ENCODE measurements at regions not wholly inside any gene's neighbourhood (a gene's known extent, or its start where the extent isn't known, plus 50 kb on each side); places are given as distances from the start of the nearest gene placed in this dataset.

DNA sequence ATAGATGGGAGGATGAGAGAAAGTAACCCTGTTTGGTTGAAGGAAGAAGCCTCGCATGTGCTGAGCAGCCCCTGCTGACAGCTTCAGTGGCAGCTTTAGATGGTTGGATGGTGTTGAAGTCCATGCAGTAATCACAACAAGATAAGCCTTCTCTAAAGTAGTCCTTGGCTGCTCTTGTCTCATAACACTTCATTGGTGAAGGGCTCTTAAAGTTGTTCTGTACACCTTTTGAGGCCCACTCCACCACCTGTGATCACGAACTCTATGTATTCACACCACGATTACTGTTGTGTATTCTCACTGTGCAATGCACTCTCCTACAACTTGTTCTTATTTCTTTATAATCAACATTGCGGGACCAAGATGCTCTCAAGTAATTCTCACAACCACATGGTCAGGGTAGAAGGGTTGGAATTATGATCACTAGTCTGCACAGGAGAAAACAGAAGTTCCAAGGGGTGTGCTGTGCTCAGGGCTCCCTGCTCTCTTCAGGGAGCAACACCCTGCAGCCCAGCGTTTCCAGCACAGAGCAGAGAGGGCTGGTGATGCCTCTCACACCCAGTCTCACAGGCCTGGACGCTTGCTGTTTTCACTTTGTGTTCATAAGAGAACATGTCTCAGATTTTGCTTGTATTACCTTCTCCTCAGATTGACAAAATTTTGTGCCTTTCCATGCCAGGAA lies 294.4 kb downstream of the SMOC2 start:
- no peak for DNase-seq

DNA sequence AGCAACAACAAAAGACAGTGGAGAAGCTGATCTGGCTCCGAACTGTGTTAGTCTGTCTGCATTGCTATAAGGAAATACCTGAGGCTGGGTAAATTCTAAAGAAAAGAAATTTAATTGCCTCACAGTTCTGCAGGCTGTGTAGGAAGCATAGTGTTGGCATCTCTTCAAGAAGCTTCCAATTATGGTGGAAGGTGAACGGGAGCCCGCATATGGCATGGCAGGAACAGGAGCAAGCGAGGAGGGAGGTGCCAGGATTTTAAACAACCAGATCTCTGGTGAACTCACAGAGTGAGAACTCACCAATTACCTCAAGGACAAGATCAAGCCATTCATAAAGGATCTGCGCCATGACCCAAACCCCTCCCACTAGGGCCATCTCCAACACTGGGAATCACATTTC lies 293.5 kb downstream of the SMOC2 start:
- no peak for DNase-seq

DNA sequence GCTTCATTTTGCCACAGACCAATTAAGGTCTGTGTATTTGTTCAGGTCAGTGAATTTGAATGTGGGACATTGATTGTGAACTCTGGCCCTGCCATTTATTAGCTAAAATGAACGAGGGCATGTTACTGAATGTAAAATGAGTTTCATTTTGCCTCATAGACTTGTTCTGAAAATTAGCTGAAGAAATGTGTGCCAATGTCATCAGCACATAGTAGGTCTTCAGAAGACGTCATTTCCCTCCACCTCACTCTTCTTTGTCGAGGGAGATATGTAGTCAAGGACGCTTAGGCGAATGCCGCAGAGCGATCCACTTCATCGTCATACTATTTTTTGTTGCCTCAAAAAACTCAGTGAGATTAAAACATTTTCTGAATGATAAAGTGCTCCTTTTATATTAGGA lies 291.7 kb downstream of the SMOC2 start:
- DNase-seq, result no peak

DNA sequence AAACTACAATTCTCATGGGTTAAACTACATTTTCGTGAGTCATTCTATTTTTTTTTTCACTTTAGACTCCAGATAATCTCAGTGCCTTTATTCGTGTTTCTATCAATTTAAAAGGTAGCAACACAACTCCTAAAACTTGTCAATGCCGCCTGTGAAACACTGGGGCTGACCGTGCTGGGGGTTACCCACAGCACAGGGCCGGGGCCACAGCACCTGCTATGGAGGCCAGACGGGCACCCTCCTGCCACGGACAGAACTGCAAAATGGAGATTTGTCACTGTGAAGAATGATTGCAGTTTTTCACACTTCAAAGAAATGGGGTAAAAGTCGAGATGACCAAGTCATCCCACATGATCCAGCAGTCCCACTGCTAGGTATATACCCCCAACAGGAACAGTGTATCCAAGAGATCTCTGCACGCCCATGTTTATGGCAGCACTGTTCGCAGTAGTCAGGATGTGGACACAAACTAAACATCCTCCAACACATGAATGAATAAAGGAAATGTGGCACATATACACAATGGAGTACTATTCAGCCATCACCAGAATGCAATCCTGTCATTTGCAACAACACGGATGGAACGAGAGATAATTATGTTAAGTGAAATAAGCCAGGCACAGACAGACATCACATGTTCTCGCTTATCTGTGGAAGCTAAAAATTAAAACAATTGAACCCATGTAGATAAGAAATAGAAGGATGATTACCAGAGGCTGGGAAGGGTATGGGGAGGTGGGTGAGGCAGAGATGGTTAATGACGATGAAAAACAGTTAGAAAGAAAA lies 290.1 kb downstream of the SMOC2 start:
- no peak for DNase-seq

DNA sequence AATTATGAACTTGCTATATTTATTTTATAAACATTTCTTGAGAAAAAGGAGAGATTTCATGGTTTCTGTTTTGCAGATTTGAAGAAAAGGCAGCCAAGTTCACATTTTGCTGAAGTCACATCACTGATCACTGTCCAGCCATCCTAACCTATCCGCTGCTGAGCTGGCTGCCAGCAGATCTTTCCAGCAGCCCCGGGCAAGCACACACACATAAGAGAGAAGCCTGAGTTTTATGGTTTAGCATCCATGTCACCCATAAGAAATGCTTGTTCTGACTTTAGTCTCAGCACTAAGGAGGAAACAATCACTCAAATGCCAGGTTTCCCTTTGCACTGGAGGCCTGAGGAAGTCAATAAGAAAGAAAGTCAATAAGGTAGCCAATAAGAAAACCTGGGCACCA lies 287.1 kb downstream of the SMOC2 start:
- DNase-seq, result no peak

DNA sequence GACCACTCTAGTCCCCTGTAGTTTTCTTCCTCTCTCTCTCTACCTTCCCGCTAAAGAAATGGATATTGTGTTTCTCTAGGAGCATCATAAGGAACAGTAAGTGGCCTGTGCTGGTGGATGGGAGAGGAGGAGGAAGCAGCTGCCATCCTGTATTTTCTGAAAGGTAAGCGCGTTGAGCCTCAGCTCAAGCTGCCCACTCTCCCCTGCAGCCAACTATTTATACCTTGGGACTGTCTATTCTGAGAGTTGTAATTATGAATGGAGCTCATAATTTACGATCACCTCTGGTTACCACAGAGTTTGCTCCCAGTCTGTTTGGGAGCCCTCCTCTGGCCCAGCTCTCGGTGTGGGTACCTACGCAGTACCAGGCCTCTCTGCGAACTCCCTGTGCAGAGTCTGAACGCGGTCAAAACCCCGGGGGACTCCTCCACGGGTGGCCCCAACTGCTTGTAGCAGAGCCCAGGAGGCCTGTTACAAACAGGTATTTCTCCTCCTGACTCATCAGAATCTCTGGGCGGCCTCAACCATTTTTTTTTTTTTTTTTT lies 285.4 kb downstream of the SMOC2 start:
- no peak for DNase-seq

DNA sequence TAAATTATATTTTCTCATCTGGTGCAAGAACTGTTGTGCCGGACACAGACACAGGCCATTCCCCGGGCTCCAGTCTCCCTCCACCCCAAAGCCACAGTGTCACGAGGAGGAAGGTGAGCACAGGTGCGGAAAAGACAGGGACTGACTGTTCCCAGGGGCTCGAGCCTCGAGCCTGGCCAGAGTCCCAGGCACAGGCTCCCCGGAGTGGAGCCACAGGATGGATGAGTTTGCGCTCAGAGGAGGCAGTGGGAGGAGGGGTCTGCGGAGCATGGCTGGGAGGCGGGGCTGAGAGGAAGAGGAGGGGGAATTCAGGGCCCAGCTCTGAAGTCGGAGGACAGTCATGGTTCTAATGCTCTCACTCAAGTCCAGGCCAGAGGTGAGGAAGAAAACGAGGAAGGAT lies 284.8 kb downstream of the SMOC2 start:
- DNase-seq, result no peak

DNA sequence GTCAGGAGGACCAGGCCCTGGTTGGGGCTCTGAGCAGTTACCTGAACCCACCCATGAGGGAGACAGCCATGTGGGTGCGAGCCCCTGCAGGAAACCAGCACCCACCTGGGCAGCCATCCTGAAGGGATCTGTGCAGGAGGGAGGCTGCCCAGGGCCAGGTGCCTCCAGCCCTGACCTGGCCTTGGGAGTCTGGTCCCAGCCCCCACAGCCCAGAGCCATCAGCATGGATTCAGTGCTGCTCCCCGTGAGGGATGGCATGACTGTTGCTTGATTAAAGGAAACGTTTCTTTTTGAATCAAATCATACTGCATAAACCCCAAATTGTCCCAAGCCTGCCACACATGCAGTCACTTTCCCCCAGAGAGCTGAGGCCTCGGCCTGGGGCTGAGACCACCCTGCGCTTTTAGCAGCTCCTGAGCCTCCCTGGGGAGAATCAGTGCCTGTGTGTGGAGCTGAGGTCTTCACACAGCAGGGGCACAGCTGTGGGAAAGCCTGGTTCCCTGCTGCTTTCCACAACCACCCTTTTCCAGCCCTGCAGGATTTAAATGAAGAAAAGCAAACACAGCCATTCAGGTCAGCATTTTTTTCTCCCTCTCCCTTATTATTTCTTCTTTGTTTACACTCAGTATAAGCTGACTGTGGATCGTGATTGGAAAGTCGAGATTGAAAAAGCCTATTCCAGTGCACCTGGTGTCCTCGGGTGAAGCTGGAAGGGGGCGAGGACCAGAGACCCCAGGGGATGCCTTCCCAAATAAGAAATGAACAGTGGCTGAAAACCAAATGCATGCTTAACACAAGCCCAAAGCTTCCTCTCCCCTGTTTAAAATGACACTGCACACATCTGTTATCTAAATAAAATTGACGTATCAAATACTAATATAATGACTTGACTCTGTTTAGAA lies 283.9 kb downstream of the SMOC2 start:
- no peak for DNase-seq

DNA sequence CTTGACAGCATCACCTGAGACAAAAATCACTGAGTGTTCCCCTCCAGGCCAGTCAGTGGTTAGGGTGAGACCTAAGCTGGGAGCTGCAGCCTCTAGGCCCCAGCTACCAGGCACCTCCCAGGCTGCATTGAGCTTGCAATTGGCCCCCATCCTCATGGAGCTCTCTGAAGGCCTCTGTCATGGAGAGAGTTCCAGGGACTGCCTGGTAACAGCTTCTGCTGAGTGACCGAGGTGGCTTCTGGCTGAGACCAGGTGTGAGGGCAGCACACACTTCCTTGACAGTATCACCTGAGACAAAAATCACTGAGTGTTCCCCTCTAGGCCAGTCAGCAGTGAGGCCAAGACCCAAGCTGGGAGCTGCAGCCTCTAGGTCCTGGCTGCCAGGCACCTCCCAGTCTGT lies 283.0 kb downstream of the SMOC2 start:
- DNase-seq, result no peak

DNA sequence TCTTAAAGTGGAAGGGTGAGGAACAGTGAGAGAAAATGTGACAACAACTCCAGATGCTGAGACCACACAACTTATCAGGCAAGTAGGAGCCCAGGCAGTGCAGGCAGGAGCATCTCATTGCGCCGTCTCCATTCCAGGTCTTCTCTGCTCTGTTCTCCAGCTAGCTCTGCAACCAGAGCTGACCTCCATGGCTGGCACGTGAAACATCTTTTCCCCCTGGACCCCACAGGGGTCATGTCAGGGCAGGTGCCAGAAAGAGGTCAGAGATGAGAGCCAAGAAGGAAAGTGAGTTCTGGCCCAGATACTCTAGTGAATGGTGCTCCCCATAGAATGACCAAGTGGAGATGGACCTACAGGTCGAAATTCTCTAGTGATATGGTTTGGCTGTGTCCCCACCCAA lies 281.4 kb downstream of the SMOC2 start:
- DNase-seq, result no peak

DNA sequence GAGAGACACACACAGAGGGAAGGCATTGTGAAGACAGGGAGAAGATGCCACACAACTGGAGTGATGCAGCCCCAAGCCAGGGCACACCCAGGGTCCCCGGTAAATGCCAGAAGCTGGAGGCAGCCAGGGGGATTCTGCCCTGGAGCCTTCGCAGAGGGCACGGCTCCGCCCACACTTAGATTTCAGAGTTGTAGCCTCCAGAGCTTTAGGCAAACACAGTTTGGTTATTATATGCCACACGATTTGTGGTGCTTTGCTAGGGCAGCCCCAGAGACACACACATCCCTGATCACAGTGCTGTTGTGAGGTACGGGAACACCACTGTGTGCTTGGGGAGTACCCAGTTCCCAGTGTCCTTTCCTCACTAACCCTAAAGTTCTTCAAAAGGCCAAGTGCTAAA lies 280.6 kb downstream of the SMOC2 start:
- no peak for DNase-seq

DNA sequence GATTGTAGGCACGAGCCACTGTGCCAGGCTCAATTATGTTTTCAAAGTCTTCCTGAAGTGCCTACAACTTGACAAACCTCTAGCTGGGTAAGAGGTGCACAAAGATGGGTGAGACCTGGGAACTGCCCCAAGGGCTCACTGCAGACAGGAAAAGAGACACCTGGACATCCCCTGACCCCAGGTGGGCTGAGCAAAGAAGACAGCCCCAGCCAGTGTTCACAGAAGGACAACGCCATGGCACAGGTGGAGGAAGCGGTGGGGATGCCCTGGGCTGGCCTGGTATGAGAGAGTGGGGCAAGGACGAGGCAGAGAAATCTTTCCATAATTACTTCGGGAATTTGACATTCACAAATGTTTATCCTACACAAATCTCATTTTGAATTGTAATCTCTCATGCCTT lies 278.9 kb downstream of the SMOC2 start:
- no peak for DNase-seq

DNA sequence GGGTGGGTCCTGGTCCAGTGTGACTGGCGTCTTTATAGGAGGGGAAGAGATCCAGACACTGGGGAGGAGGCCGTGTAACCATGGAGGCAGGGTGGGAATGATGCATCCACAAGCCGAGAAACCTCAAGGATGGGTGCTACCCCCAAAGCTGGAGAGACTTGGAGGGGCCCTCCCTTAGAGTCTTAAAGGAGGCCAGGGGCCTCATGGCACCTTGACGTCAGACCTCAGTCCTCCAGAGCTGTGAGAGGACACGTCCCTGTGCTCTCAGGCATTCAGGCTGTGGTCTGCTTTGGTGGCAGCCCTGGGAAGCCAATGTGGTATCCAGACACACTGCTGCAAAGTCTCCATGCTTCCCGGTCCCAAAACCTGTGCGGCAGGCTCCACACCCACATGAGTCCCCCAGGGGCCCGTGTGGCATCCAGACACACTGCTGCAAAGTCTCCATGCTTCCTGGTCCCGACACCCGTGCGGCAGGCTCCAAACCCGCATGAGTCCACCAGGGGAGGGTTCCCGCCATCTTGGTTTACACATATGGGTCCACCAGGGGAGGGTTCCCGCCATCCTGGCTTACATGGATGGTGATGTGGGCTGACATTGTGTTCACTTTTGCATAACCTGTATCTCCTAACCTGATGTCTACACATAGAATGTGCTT lies 278.0 kb downstream of the SMOC2 start:
- no peak for DNase-seq

Data from NCI-H1105 (cell line).